Activated CD4-positive, alpha-beta T cell treated with anti-CD3 and anti-CD28 coated beads, Interleukin-2, amount 50 U/mL, for 48 hours (primary cell): ENCODE measurements at regions not wholly inside any gene's neighbourhood (a gene's known extent, or its start where the extent isn't known, plus 50 kb on each side); places are given as distances from the start of the nearest gene placed in this dataset.
"Not testable (repeated sequence)": the region's sequence is repeated elsewhere in the genome, so short reads cannot be mapped to it uniquely, and the experiment has no call there.

Experiments
- DNase-seq, 2 experiments: peaks; one replicate each; pipeline ENCODE4 v3.0.0-alpha.2; 2020

GRCh38 chrX:138921031-138921430 is 209.5 kb upstream of the FGF13 start:
- DNase-seq = no peak

DNA sequence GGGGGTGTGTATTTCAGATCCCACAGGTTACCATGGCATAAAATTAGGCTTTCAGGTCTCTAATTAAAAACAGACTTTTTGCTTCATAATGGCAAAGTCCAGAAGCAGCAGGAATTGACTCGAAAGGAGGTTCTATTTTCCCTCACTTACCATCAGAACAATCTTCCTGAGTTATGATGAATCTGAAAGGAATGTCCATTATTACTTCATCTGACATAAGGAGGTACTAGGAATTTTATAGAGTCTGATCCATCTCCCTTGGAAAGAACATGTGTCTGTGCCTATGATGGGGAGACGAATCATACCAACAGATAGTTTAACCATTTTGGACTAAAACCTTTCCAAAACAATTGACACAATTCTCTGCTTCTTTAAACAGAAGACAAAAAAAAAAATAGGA is 206.3 kb upstream of the FGF13 start:
- no peak for DNase-seq

- DNase-seq = no peak
Measured at GRCh38 chrX:138914767-138915166, 203.2 kb upstream of the FGF13 start.

GRCh38 chrX:138908577-138908976 is 197.1 kb upstream of the FGF13 start:
- DNase-seq = no peak

DNA sequence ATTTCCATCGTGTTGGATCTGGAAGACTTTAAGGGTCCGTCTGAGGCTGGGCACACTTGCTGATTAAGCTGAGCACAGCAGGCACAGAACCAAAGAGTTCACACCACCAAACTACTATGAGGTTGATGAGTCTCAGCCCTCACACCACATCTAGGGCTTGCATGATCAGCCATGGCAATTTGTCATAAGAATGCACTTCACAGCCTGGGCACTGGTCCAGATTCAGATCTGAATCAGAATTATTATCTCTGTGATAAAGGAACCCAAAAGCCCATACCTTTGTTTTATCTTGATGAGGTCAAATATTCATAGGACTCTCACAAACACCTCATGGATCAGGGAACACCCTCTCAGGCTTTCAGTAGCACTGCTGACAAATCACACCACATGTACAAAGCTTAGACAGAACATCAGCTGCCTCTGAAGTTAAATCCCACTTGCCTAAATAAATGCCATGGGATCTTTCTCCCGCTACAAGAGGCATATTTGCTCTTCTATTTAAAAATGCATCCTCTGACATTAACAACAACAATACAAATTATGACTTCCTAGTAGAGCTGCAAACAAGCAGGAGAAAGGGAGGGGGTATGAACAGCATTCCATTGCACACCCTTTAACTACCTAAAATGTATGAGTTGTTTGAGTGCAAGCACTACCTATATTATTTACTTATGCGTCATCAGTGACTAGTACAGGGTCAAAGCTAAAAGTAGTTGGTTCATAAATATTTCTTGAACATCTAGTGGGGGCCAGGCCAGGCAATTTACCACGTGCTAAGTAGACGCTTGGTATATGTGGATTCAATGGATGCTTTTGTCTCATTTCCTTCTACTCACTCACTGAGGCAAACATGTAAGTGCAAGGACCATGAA is 186.3 kb upstream of the FGF13 start:
- DNase-seq = no peak

DNA sequence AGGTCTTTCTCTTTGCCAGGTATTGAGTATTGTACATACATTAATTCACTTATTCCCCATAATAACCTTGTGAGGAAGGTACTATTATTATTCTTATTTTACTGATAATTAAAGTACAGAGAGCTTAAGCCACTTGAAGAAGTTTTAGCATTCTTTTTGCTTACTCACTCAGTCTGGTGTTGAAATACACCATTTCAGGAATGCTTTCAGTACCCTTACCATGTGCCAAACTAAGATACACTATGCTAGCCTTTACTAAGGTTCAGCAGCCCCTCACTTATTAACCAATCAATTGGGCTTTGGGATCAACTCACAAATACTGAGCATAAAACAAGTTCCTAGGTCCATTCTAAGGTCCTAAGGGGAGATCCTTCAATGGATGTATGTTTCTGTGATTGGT is 179.0 kb upstream of the FGF13 start:
- DNase-seq = no peak

GRCh38 chrX:138889149-138889548 is 177.6 kb upstream of the FGF13 start:
- DNase-seq = no peak

GRCh38 chrX:138886769-138887168 is 175.3 kb upstream of the FGF13 start:
- no peak for DNase-seq

GRCh38 chrX:138885886-138886285 is 174.4 kb upstream of the FGF13 start:
- no peak for DNase-seq

DNA sequence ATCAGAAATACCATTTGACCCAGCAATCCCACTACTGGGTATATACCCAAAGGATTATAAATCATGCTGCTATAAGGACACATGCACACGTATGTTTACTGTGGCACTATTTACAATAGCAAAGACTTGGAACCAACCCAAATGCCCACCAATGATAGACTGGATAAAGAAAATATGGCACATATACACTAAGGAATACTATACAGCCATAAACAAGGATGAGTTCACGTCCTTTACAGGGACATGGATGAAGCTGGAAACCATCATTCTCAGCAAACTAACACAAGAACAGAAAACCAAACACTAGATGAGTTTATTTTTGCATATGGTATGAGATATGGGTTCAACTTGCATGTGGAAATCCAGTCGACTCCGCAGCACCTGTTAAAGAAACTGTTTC is 168.8 kb upstream of the FGF13 start:
- DNase-seq = not testable (repeated sequence)

GRCh38 chrX:138877746-138878145 is 166.2 kb upstream of the FGF13 start:
- no peak for DNase-seq

DNA sequence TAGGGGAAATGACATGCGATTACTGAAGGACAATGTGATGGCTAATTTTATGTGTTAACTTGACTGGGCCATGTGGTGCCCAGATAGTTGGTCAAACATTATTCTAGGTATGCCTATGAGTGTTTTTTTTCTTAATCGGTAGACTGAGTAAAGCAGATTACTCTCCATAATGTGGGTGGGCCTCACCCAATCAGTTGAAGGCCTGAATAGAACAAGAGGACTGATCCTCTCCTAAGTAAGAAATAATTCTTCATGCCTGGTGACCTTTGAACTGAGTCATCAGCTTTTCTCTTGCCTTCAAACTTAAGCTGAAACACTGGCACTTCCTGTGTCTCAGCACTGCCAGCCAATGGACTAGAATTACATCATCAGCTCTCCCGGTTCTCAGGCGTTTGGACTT is 164.0 kb upstream of the FGF13 start:
- no peak for DNase-seq

GRCh38 chrX:138874271-138874935 is 162.9 kb upstream of the FGF13 start:
- DNase-seq = no peak

GRCh38 chrX:138873640-138874039 is 162.1 kb upstream of the FGF13 start:
- DNase-seq = not testable (repeated sequence)

GRCh38 chrX:138872537-138872936 is 161.0 kb upstream of the FGF13 start:
- no peak for DNase-seq

GRCh38 chrX:138871739-138872138 is 160.2 kb upstream of the FGF13 start:
- no peak for DNase-seq

GRCh38 chrX:138866643-138867042 is 155.1 kb upstream of the FGF13 start:
- no peak for DNase-seq

DNA sequence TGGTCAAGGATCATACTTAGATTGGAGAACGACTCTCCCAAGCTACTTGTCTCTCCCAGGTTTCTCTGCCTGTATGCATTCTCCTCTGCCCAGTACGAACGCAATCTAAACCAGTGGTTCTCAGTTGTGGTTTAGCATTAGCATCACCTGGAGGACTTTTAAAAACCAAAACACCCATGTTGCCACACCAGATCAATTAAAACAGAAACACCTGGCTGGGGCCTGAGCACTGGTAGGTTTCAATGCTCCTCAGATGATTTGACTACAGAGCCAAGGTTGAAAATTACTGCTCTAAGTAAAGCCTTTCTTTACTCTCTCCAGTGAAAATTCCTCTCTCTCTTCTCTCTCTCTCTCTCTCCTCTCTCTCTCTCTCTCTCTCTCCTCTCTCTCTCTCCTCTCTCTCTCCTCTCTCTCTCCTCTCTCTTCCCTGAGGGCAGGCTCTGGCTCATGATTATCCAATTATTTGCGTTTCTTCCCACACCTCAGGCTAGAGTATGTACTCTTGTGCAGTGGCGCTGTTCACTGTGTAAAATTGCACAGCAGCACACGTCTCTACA is 153.7 kb upstream of the FGF13 start:
- DNase-seq = no peak

- DNase-seq = no peak
Measured at GRCh38 chrX:138859421-138859820, 147.9 kb upstream of the FGF13 start.

DNA sequence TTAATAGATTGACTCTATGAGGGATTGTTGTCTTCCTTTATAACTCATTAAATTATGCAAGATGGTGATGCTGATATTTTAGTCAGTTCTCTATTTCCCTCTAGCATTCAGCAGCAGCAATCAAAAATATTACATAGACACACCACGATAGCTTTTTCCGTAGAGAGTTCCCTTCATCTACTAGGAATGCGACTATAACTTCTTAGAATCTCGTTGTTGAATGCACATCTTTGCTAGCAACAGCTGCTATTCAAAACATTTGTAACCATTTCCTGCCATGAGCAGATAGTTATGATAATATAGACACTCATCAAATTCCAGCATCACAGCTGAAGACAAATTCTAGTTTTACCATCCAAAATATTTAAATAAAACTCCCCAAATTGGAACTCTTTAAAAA is 147.4 kb upstream of the FGF13 start:
- DNase-seq = no peak

- DNase-seq = no peak
Measured at GRCh38 chrX:138858438-138858837, 146.9 kb upstream of the FGF13 start.

- DNase-seq = no peak
Measured at GRCh38 chrX:138856881-138857604, 145.5 kb upstream of the FGF13 start.

DNA sequence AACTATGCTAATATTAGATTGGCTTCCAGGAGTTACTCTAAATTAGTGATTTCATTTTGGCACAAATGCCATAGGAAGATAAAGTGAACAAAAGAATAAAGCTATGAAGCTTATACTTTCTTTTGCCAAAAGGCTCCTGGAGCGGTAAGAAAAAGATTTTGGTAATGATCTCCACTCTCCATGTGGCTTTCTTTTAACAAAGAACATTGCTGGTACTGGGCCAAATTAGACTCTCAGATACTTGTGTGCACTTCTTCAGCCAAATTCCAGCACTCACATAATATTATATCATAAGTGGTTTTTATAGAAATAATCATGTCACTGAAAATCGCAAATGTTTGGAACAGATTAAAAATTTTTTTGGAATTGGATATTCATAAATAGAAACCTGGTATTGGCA is 142.4 kb upstream of the FGF13 start:
- no peak for DNase-seq
